Panc1 (cell line): ENCODE measurements at regions not wholly inside any gene's neighbourhood (a gene's known extent, or its start where the extent isn't known, plus 50 kb on each side); places are given as distances from the start of the nearest gene placed in this dataset.

Source experiments
- ATAC-seq: fragments of 200-7000 bp; cut with Tn5 transposase; 2 replicates; pipeline ENCODE4 v1.9.1; 2020; ENCODE audit warnings: mild to moderate bottlenecking, moderate library complexity
- BruUV-seq: library from RNA; stranded (reverse); fragments of 400-500 nt; replicated peaks from 2 replicates; lab custom pipeline; 2021; lab: Mats Ljungman, UMichigan
- CTCF ChIA-PET: fragments of 300-600 bp; sonication (Branson Sonifier 250); formaldehyde crosslinking; loops from one replicate; lab custom pipeline; 2022; ENCODE audit warnings: antibody characterized with exemption; lab: Charles Lee
- POLR2A ChIA-PET: fragments of 300-600 bp; sonication (Branson Sonifier 250); formaldehyde crosslinking; loops from one replicate; lab custom pipeline; 2022; ENCODE audit warnings: antibody characterized with exemption; lab: Charles Lee
- DNase-seq: peaks from one replicate; pipeline ENCODE4 v3.0.0-alpha.2; 2010; ENCODE audit warnings: low read depth, low spot score
- H3K27ac ChIP-seq: 2 replicates; pipeline ENCODE4 v1.5.1; 2011; ENCODE audit warnings: mild to moderate bottlenecking, low read length, inconsistent platforms
- H3K27me3 ChIP-seq: fragments of 200-500 bp; sonication (Bioruptor generic); 2 replicates; pipeline ENCODE4 v1.6.0; 2014; ENCODE audit warnings: low read length, inconsistent platforms; ENCODE audit not compliant: control insufficient read depth, insufficient read depth
- H3K36me3 ChIP-seq: fragments of 200-500 bp; sonication (Bioruptor generic); 2 replicates; pipeline ENCODE4 v1.5.1; 2014; ENCODE audit warnings: inconsistent platforms, mild to moderate bottlenecking, low read length, moderate library complexity; ENCODE audit not compliant: control insufficient read depth, insufficient read depth
- H3K4me1 ChIP-seq: 2 replicates; pipeline ENCODE4 v1.5.1; 2011; ENCODE audit warnings: inconsistent platforms, mild to moderate bottlenecking, low read length, moderate library complexity; ENCODE audit not compliant: control insufficient read depth, insufficient read depth
- H3K4me3 ChIP-seq, 2 experiments: 2 replicates each; pipeline ENCODE4 v1.5.1; 2011 to 2012; ENCODE audit warnings: low read depth in 2 of 2, low read length in 2 of 2, mild to moderate bottlenecking in 2 of 2, inconsistent platforms in 1 of 2, moderate library complexity in 1 of 2
- H3K9me3 ChIP-seq: fragments of 200-500 bp; sonication (Bioruptor generic); 2 replicates; pipeline ENCODE4 v1.5.1; 2014; ENCODE audit warnings: low read depth, mild to moderate bottlenecking, inconsistent platforms, low read length, moderate library complexity; ENCODE audit not compliant: control insufficient read depth, insufficient read depth
- POLR2AphosphoS5 ChIP-seq: IDR thresholded peaks from 2 replicates; pipeline ENCODE4 v1.6.1; 2012; ENCODE audit warnings: mild to moderate bottlenecking, low read depth, low read length, moderate library complexity
- SIN3A ChIP-seq: IDR thresholded peaks from 2 replicates; pipeline ENCODE4 v1.6.1; 2012; ENCODE audit warnings: low read depth, mild to moderate bottlenecking, low read length, moderate library complexity, borderline replicate concordance; ENCODE audit not compliant: insufficient read depth
- TCF7L2 ChIP-seq: IDR thresholded peaks from 2 replicates; pipeline ENCODE4 v1.6.1; 2011; ENCODE audit warnings: mild to moderate bottlenecking, low read depth, low read length, inconsistent platforms
- in situ Hi-C: cut with HindIII; loops from 2 replicates; pipeline ENCODE4 v1.10.0; 2016; ENCODE audit warnings: low sequenced_read_pairs, low pct_unique_long_range_greater_than_20kb
- intact Hi-C: fragments of 100-400 bp; cut with micrococcal nuclease; formaldehyde crosslinking; loops from one replicate; pipeline ENCODE4 v1.10.0; 2022; ENCODE audit not compliant: unreplicated experiment
- TF ChIP-seq, protein P1 (sequence below): fragments of 450-650 bp; IDR thresholded peaks from 2 replicates; pipeline ENCODE4 v1.5.1; 2017; ENCODE audit warnings: mild to moderate bottlenecking
- TF ChIP-seq, protein P2 (sequence below), 2 experiments: IDR thresholded peaks; 2 replicates each; pipeline ENCODE4 v1.6.1; 2011 to 2012; ENCODE audit warnings: low read depth in 2 of 2, control low read depth in 1 of 2, low read length in 1 of 2, mild to moderate bottlenecking in 1 of 2, moderate library complexity in 1 of 2; ENCODE audit not compliant: insufficient read depth in 1 of 2

DNA sequence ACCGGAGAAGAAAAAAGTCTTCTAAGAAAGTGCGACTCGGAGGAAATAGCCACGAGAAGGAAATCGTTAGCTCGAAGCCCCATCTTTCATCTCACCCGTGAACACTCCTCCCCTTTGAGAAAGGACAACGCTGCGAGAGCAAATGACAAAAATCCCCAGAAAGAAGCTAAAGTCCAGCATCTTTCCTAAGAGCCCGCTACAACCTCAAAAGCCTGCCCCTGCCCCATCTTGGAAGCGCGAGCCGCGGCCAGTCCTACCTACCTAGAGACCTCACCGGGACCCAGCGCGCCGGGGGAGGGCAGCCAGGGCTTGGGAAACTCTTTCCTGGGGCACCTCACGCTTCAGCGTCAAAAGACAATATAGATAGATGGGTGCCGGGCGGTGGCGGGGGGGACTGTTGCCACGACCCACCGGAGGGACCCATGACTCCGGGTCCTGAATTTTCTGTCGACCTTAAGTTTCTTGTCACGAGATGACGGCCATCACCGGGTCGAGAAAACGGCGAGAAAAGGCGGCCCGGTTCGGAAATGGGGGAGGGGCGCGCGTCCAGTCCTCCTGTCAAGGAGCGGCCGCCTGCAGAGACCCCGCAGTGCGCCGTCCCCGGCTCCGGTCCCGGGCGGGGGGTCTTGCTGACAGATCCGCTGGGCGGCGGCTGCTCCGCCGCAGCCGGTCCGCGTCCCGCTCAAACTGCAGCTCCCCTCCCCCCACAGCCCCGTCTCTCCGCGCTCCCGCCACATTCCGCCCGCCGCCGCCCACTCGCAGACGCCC lies 65.9 kb downstream of the KCNRG start:
- no peaks in the 10 kb centered on the region for H3K27me3 ChIP-seq
- ChIA-PET CTCF (interaction anchor here (0.5 to 1.0 kb wide), 2 partner anchors 75 to 831 kb away, joined by 3 read pairs; no protein-coding TSS in a partner anchor), POLR2A (no interaction called here)
- no peaks in the 10 kb centered on the region for H3K9me3 ChIP-seq
- intact Hi-C loops (loop anchor here (5.0 to 10.0 kb wide), 2 partner anchors 41 to 724 kb away; no protein-coding TSS in a partner anchor), in situ Hi-C loops (no loop called here)
- no TSS peak for BruUV-seq
- peaks cover 5% of the 10 kb centered on the region for H3K36me3 ChIP-seq
- peak overlapping the region; percentile 94 for H3K27ac ChIP-seq
- DNase-seq = no peak
- H3K4me1 ChIP-seq = peaks cover 15% of the 10 kb centered on the region
- ATAC-seq = peak; percentile 35
- 0 out of 2 replicates have a peak, but pooled peaks have one; percentile 68 for TF ChIP-seq SIN3A
- TF ChIP-seq, protein P1, sequence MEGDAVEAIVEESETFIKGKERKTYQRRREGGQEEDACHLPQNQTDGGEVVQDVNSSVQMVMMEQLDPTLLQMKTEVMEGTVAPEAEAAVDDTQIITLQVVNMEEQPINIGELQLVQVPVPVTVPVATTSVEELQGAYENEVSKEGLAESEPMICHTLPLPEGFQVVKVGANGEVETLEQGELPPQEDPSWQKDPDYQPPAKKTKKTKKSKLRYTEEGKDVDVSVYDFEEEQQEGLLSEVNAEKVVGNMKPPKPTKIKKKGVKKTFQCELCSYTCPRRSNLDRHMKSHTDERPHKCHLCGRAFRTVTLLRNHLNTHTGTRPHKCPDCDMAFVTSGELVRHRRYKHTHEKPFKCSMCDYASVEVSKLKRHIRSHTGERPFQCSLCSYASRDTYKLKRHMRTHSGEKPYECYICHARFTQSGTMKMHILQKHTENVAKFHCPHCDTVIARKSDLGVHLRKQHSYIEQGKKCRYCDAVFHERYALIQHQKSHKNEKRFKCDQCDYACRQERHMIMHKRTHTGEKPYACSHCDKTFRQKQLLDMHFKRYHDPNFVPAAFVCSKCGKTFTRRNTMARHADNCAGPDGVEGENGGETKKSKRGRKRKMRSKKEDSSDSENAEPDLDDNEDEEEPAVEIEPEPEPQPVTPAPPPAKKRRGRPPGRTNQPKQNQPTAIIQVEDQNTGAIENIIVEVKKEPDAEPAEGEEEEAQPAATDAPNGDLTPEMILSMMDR = no peak
- TF ChIP-seq, protein P2, sequence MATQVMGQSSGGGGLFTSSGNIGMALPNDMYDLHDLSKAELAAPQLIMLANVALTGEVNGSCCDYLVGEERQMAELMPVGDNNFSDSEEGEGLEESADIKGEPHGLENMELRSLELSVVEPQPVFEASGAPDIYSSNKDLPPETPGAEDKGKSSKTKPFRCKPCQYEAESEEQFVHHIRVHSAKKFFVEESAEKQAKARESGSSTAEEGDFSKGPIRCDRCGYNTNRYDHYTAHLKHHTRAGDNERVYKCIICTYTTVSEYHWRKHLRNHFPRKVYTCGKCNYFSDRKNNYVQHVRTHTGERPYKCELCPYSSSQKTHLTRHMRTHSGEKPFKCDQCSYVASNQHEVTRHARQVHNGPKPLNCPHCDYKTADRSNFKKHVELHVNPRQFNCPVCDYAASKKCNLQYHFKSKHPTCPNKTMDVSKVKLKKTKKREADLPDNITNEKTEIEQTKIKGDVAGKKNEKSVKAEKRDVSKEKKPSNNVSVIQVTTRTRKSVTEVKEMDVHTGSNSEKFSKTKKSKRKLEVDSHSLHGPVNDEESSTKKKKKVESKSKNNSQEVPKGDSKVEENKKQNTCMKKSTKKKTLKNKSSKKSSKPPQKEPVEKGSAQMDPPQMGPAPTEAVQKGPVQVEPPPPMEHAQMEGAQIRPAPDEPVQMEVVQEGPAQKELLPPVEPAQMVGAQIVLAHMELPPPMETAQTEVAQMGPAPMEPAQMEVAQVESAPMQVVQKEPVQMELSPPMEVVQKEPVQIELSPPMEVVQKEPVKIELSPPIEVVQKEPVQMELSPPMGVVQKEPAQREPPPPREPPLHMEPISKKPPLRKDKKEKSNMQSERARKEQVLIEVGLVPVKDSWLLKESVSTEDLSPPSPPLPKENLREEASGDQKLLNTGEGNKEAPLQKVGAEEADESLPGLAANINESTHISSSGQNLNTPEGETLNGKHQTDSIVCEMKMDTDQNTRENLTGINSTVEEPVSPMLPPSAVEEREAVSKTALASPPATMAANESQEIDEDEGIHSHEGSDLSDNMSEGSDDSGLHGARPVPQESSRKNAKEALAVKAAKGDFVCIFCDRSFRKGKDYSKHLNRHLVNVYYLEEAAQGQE (IDR thresholded peaks at IDR 0.05; ENCODE audit: insufficient read depth in 1 of 2, low read depth in 2 of 2, low read length in 1 of 2) = no peak
- TF ChIP-seq TCF7L2 = peak; percentile 41; the same call in 1 of the 2 replicates
- no peak for TF ChIP-seq POLR2AphosphoS5
- H3K4me3 ChIP-seq = peak overlapping the region; percentile 71 to 82

- no TSS peak for BruUV-seq
- POLR2A ChIA-PET = interaction anchor here (1.0 kb wide), 1 partner anchor 239 kb away, joined by 3 read pairs; no protein-coding TSS in a partner anchor
- in situ Hi-C loops = no loop called here
These were observed 66.6 kb downstream of the KCNRG start for GRCh38 chr13:50081679-50082425.

More at GRCh38 chr13:50081679-50082425, 66.6 kb downstream of the KCNRG start:
- Histone ChIP-seq H3K4me1 (peaks cover 15% of the 10 kb centered on the region), H3K27ac (peak overlapping the region; percentile 96), H3K9me3 (no peaks in the 10 kb centered on the region), H3K4me3 (peak overlapping the region; percentile 71 to 82), H3K27me3 (no peaks in the 10 kb centered on the region), H3K36me3 (peaks cover 5% of the 10 kb centered on the region)
- intact Hi-C loops = loop anchor here (5.0 to 10.0 kb wide), 2 partner anchors 40 to 723 kb away; no protein-coding TSS in a partner anchor
- CTCF ChIA-PET = no interaction called here
- TF ChIP-seq, protein P2 (IDR thresholded peaks at IDR 0.05; ENCODE audit: insufficient read depth in 1 of 2, low read depth in 2 of 2, low read length in 1 of 2) = no peak
- no peak for TF ChIP-seq SIN3A
- TF ChIP-seq, protein P1 = peak; percentile 23
- TF ChIP-seq TCF7L2 = no peak
- TF ChIP-seq POLR2AphosphoS5 = peak; percentile 62
- DNase-seq (peak; percentile 94), ATAC-seq (peak; percentile 89)
